UCSD-AML1 (cell line): ENCODE measurements at regions not wholly inside any gene's neighbourhood (a gene's known extent, or its start where the extent isn't known, plus 50 kb on each side); places are given as distances from the start of the nearest gene placed in this dataset.
A peak's percentile ranks its signal among the peaks of the same experiment; 100 is the strongest.

ENCODE experiments used
- DNase-seq: peaks from one replicate; lab custom pipeline; 2025; ENCODE audit not compliant: unreplicated experiment; lab: John Stamatoyannopoulos, UW

- no peak for DNase-seq
Observed at GRCh38 chrX:40459571-40460158, 121.1 kb upstream of the ATP6AP2 start.

GRCh38 chrX:40457406-40457805 is 123.4 kb upstream of the ATP6AP2 start:
- no peak for DNase-seq

GRCh38 chrX:40452031-40452430 is 128.7 kb upstream of the ATP6AP2 start:
- DNase-seq = no peak

- DNase-seq = no peak
Observed at GRCh38 chrX:40449956-40450706, 130.6 kb upstream of the ATP6AP2 start.

- DNase-seq = no peak
Observed at GRCh38 chrX:40449396-40449795, 131.4 kb upstream of the ATP6AP2 start.

GRCh38 chrX:40448793-40449192 is 132.0 kb upstream of the ATP6AP2 start:
- no peak for DNase-seq

GRCh38 chrX:40446921-40447320 is 133.8 kb upstream of the ATP6AP2 start:
- DNase-seq = no peak

GRCh38 chrX:40445691-40446090 is 135.1 kb upstream of the ATP6AP2 start:
- no peak for DNase-seq

GRCh38 chrX:40444798-40445496 is 135.8 kb upstream of the ATP6AP2 start:
- no peak for DNase-seq

- DNase-seq = no peak
Observed at GRCh38 chrX:40444133-40444532, 136.6 kb upstream of the ATP6AP2 start.

GRCh38 chrX:40440866-40441265 is 139.9 kb upstream of the ATP6AP2 start:
- no peak for DNase-seq

- peak; percentile 27 for DNase-seq
Observed at GRCh38 chrX:40439625-40440532, 140.9 kb upstream of the ATP6AP2 start.

GRCh38 chrX:40437348-40437747 is 143.4 kb upstream of the ATP6AP2 start:
- DNase-seq = no peak

- DNase-seq = no peak
Observed at GRCh38 chrX:40434947-40435346, 145.8 kb upstream of the ATP6AP2 start.

GRCh38 chrX:40434443-40434842 is 146.3 kb upstream of the ATP6AP2 start:
- DNase-seq = no peak

- DNase-seq = no peak
Observed at GRCh38 chrX:40433160-40433559, 147.6 kb upstream of the ATP6AP2 start.

GRCh38 chrX:40424259-40424658 is 156.5 kb upstream of the ATP6AP2 start:
- DNase-seq = no peak

- DNase-seq = no peak
Observed at GRCh38 chrX:40423299-40423698, 157.5 kb upstream of the ATP6AP2 start.

- DNase-seq = no peak
Observed at GRCh38 chrX:40422021-40422420, 158.7 kb upstream of the ATP6AP2 start.

GRCh38 chrX:40420899-40421729 is 159.7 kb upstream of the ATP6AP2 start:
- DNase-seq = no peak
